ENCODE measurements at regions not wholly inside any gene's neighbourhood (a gene's known extent, or its start where the extent isn't known, plus 50 kb on each side); places are given as distances from the start of the nearest gene placed in this dataset.
A peak's percentile ranks its signal among the peaks of the same experiment; 100 is the strongest.

GRCh38 chr2:226057365-226057764 is 657.9 kb downstream of the NYAP2 start:
- no peak overlapping the region for H3K27ac ChIP-seq
- no peak overlapping the region for H3K4me3 ChIP-seq (replicated peaks in 1 of 3)
- H3K36me3 ChIP-seq, result no peaks in the 10 kb centered on the region
- intact Hi-C loops (cut with DNase I), result no loop called here
- no peak for DNase-seq
- H3K9me3 ChIP-seq, result no peaks in the 10 kb centered on the region
- TF ChIP-seq, protein P1, sequence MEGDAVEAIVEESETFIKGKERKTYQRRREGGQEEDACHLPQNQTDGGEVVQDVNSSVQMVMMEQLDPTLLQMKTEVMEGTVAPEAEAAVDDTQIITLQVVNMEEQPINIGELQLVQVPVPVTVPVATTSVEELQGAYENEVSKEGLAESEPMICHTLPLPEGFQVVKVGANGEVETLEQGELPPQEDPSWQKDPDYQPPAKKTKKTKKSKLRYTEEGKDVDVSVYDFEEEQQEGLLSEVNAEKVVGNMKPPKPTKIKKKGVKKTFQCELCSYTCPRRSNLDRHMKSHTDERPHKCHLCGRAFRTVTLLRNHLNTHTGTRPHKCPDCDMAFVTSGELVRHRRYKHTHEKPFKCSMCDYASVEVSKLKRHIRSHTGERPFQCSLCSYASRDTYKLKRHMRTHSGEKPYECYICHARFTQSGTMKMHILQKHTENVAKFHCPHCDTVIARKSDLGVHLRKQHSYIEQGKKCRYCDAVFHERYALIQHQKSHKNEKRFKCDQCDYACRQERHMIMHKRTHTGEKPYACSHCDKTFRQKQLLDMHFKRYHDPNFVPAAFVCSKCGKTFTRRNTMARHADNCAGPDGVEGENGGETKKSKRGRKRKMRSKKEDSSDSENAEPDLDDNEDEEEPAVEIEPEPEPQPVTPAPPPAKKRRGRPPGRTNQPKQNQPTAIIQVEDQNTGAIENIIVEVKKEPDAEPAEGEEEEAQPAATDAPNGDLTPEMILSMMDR (IDR thresholded peaks at IDR 0.05), result no peak
- no peak for TF ChIP-seq POLR2A (IDR thresholded peaks at IDR 0.05)
- H3K27me3 ChIP-seq, result no peaks in the 10 kb centered on the region
- 74 to 81% methylated on average over 1 of the region's 1 CpG for WGBS, 2 donors
- H3K4me1 ChIP-seq, result no peaks in the 10 kb centered on the region

DNA sequence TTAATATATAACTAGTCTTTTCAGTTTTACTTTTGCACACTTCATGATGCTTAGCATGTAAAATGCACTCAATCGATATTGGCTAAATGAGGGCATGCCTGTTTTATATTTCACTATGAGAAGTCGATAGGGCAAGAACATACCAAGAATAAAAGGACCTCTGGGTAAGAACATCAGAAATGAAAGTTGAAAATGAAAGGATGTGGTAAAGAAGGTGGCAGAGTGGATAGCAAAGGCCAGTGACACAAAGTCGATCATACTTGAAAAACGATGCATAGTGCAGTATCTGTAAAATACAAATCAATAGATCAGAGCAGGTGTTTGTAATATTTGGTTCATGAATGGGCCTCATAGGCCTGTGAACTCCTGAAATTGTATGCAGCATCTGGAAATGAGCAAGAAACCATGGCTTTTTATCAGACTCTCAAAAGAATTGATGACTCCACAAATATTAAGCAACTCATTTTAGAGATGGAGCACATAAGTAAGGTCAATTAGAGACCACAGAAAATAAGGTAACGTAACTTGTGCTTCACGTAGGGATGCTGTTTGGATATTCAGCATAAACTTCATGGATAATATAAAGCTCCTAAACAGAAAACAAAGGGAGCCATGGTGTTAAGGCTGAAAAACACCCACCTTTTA is 653.4 kb downstream of the NYAP2 start:
- no peak for DNase-seq
- intact Hi-C loops (cut with DNase I), result no loop called here
- Histone ChIP-seq H3K27me3 (no peaks in the 10 kb centered on the region), H3K4me1 (no peaks in the 10 kb centered on the region), H3K9me3 (no peaks in the 10 kb centered on the region), H3K36me3 (no peaks in the 10 kb centered on the region), H3K27ac (no peak overlapping the region), H3K4me3 (replicated peaks in 1 of 3) (no peak overlapping the region)
- no peak for TF ChIP-seq POLR2A (IDR thresholded peaks at IDR 0.05)
- TF ChIP-seq, protein P1 (IDR thresholded peaks at IDR 0.05), result no peak
- WGBS, 2 donors, result 94 to 95% methylated on average over 6 of the region's 6 CpGs

DNA sequence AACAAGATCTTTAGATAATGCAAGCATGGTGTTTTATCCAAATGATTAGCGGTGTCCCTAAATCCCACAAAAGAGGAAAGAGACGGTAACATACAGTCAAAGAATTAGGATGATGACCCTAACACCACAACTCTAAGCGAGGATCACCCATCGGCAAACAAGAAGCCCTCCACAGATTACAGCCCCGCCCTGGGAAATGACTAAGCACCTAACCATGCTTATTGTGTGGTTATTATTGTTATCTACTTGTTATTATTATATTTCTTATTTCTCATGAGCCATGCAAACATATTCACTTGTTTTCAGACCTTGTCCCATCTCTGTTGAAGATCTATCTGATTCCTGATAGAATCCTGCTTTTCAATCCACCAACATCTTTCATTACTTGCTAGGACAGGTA is 651.3 kb downstream of the NYAP2 start:
- TF ChIP-seq POLR2A (IDR thresholded peaks at IDR 0.05), result no peak
- TF ChIP-seq, protein P1 (IDR thresholded peaks at IDR 0.05), result no peak
- intact Hi-C loops (cut with DNase I), result no loop called here
- H3K9me3 ChIP-seq, result no peaks in the 10 kb centered on the region
- no peak overlapping the region for H3K4me3 ChIP-seq (replicated peaks in 1 of 3)
- no peak for DNase-seq
- no peak overlapping the region for H3K27ac ChIP-seq
- 92 to 97% methylated on average over 5 of the region's 5 CpGs for WGBS, 2 donors
- H3K27me3 ChIP-seq, result no peaks in the 10 kb centered on the region
- peaks cover 2 to 3% of the 10 kb centered on the region in 2 donors for H3K4me1 ChIP-seq
- H3K36me3 ChIP-seq, result no peaks in the 10 kb centered on the region

- Histone ChIP-seq H3K4me3 (replicated peaks in 1 of 3) (no peak overlapping the region), H3K9me3 (no peaks in the 10 kb centered on the region), H3K36me3 (no peaks in the 10 kb centered on the region), H3K27me3 (no peaks in the 10 kb centered on the region), H3K4me1 (peaks cover 12 to 15% of the 10 kb centered on the region in 2 donors), H3K27ac (no peak overlapping the region)
- DNase-seq, result peak in 1 of 2 donors; percentile 7
- intact Hi-C loops (cut with DNase I), result no loop called here
- 9 to 15% methylated on average over 4 of the region's 4 CpGs for WGBS, 2 donors
- TF ChIP-seq, protein P1 (IDR thresholded peaks at IDR 0.05), result no peak
- TF ChIP-seq POLR2A (IDR thresholded peaks at IDR 0.05), result no peak
Observed at GRCh38 chr2:226048611-226049010, 649.1 kb downstream of the NYAP2 start.

- no peak for TF ChIP-seq POLR2A (IDR thresholded peaks at IDR 0.05)
- TF ChIP-seq, protein P1 (IDR thresholded peaks at IDR 0.05), result no peak
- WGBS, 2 donors, result 73 to 78% methylated on average over 8 of the region's 8 CpGs
- no peaks in the 10 kb centered on the region for H3K9me3 ChIP-seq
- H3K4me3 ChIP-seq (replicated peaks in 1 of 3), result no peak overlapping the region
- intact Hi-C loops (cut with DNase I), result no loop called here
- no peaks in the 10 kb centered on the region for H3K27me3 ChIP-seq
- peaks cover 18 to 23% of the 10 kb centered on the region in 2 donors for H3K4me1 ChIP-seq
- DNase-seq, result peak; percentile 12 to 18
- no peaks in the 10 kb centered on the region for H3K36me3 ChIP-seq
- H3K27ac ChIP-seq, result peak overlapping the region in 1 of 3 donors; percentile 24
Observed at GRCh38 chr2:226045080-226045479, 645.6 kb downstream of the NYAP2 start.
